22Rv1 (cell line): ENCODE measurements at regions not wholly inside any gene's neighbourhood (a gene's known extent, or its start where the extent isn't known, plus 50 kb on each side); places are given as distances from the start of the nearest gene placed in this dataset.

Experiments used
- H3K27ac ChIP-seq: fragments of 450-650 bp; 2 replicates; pipeline ENCODE4 v1.5.1; 2017
- ZFX ChIP-seq: fragments of 450-650 bp; IDR thresholded peaks from 2 replicates; pipeline ENCODE4 v1.6.1; 2017; ENCODE audit warnings: antibody characterized with exemption, borderline replicate concordance
- TF ChIP-seq, protein P1 (sequence below): fragments of 450-650 bp; IDR thresholded peaks from 2 replicates; pipeline ENCODE4 v1.5.1; 2017; ENCODE audit warnings: mild to moderate bottlenecking

DNA sequence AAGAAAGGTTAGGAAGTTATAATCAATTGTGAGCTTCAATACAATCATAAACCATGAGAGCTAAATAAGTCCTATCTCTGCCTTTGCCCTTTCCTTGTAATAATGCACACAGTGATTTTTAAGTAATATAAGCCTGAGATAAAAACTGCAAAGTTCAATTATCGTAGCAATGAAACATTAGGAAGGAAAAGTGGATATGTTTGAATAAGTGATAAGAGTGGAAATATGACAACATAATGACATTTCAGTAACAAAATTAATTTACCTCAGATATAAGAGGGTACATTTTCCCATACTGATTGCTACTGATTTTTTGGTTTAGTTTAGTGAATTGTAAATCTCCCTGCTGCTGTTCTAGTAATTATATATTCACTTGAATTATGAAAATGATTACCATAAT lies 164.2 kb upstream of the FANCL start:
- H3K27ac ChIP-seq: no peak overlapping the region
- TF ChIP-seq, protein P1, sequence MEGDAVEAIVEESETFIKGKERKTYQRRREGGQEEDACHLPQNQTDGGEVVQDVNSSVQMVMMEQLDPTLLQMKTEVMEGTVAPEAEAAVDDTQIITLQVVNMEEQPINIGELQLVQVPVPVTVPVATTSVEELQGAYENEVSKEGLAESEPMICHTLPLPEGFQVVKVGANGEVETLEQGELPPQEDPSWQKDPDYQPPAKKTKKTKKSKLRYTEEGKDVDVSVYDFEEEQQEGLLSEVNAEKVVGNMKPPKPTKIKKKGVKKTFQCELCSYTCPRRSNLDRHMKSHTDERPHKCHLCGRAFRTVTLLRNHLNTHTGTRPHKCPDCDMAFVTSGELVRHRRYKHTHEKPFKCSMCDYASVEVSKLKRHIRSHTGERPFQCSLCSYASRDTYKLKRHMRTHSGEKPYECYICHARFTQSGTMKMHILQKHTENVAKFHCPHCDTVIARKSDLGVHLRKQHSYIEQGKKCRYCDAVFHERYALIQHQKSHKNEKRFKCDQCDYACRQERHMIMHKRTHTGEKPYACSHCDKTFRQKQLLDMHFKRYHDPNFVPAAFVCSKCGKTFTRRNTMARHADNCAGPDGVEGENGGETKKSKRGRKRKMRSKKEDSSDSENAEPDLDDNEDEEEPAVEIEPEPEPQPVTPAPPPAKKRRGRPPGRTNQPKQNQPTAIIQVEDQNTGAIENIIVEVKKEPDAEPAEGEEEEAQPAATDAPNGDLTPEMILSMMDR: no peak
- no peak for TF ChIP-seq ZFX

- H3K27ac ChIP-seq: no peak overlapping the region
- TF ChIP-seq, protein P1: no peak
- TF ChIP-seq ZFX: no peak
These were observed 160.8 kb upstream of the FANCL start for GRCh38 chr2:58401936-58402335.

GRCh38 chr2:58398406-58398805 lies 157.3 kb upstream of the FANCL start:
- H3K27ac ChIP-seq: no peak overlapping the region
- TF ChIP-seq, protein P1: no peak
- no peak for TF ChIP-seq ZFX

DNA sequence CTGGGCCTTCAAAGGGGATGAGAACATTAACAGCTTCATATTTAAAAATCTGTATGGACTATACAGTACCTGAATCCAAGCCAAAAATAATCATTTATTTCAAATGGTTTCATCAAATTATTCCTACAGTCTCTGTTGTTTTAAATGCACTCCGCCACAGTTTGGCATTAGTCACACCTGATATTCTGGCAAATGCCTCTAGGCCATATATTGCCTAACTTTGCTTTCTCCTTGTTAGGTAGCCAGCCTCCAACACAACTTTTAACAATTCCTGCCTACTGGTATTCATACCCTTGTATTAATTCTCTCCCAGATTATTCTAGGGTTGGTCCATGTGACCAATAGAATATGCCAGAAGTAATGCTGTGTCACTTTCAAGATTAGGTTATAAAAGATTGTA lies 146.6 kb upstream of the FANCL start:
- H3K27ac ChIP-seq: peak overlapping the region; percentile 20; the same call in 1 of the 2 replicates
- TF ChIP-seq ZFX: no peak
- TF ChIP-seq, protein P1: no peak

DNA sequence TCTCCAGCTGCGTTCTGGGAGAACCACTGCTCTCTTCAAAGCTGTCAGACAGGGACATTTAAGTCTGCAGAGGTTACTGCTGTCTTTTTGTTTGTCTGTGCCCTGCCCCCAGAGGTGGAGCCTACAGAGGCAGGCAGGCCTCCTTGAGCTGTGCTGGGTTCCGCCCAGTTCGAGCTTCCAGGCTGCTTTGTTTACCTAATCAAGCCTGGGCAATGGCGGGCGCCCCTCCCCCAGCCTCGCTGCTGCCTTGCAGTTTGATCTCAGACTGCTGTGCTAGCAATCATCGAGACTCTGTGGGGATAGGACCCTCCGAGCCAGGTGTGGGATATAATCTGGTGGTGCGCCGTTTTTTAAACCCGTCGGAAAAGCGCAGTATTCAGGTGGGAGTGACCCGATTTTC lies 145.8 kb upstream of the FANCL start:
- peak overlapping the region; percentile 20; the same call in 1 of the 2 replicates for H3K27ac ChIP-seq

DNA sequence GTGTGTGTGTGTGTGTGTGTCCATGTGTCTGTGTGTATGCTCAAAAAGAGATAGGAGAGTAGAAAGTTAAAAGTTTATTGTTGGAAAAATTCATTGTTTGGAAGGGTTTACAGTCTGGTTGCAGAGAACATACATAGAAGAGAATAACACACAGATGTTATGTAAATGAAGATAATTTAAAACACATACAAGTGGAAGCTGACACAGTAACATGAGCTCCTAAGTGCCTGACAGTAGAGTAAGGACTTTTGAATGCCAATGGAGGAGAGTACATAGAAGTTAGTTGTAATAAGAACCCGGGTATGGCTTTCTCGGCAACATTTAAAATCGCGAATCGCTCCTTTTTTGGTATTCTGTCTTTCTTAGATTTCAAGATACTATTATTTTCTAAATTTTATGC lies 137.0 kb upstream of the FANCL start:
- TF ChIP-seq, protein P1: no peak
- TF ChIP-seq ZFX: no peak
- no peak overlapping the region for H3K27ac ChIP-seq

DNA sequence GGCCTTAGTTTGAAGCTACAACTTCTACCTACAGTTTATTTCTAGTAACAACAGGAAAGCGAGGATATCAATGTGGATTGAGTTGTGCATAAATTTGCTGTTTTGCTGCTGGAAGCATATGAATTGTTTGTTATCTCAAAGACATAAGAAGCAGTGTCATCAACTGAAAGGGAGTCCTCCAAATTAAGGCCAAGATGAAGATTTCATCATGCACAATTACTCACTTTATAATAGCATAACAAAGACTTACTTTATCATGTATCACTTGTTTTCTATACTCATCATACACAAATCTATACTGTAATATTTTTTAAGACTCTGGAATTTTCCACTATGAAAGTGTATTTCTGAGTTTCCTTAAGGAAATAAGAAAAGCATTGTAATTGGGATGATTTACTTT lies 136.1 kb upstream of the FANCL start:
- H3K27ac ChIP-seq: no peak overlapping the region
- TF ChIP-seq, protein P1: no peak
- TF ChIP-seq ZFX: no peak

DNA sequence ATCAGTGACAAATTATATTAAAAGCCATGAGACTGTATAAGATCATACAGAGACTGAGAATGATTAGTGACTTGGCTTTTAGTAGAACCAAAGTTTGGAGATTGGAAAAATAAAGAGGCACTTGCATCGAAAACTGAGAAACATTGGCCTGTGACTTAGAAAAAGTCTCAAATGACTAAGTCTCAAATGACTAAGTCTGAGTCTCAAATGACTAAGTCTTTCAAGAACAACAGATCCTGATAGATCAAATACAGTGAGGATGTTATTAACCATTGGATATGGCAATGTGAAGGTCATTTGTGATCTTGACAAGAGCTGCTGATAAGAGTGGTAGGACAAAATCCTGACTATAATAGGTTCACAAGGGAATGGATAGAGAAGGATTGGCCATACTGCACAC lies 135.5 kb upstream of the FANCL start:
- TF ChIP-seq ZFX: no peak
- TF ChIP-seq, protein P1: no peak
- H3K27ac ChIP-seq: no peak overlapping the region
